HCT116 (cell line): ENCODE measurements at regions not wholly inside any gene's neighbourhood (a gene's known extent, or its start where the extent isn't known, plus 50 kb on each side); places are given as distances from the start of the nearest gene placed in this dataset.

Experiments used
- ATAC-seq: fragments of 200-7000 bp; cut with Tn5 transposase; 2 replicates; pipeline ENCODE4 v1.9.1; 2020; ENCODE audit warnings: mild to moderate bottlenecking, moderate library complexity
- BruUV-seq: library from RNA; stranded (reverse); fragments of 400-500 nt; replicated peaks from 2 replicates; lab custom pipeline; 2021; lab: Mats Ljungman, UMichigan
- CTCF ChIA-PET: fragments of 300-600 bp; sonication (Branson Sonifier 250); formaldehyde crosslinking; loops from one replicate; lab custom pipeline; 2021; ENCODE audit warnings: antibody characterized with exemption; lab: Charles Lee
- POLR2A ChIA-PET: fragments of 300-600, 350-600 bp; sonication (Branson Sonifier 250); formaldehyde crosslinking; loops from one replicate; lab custom pipeline; 2021; ENCODE audit warnings: antibody characterized with exemption; lab: Charles Lee
- RAD21 ChIA-PET, 2 experiments: fragments of 300-600 bp; sonication (Branson Sonifier 250); formaldehyde crosslinking; loops; one replicate each; lab custom pipeline; 2023; ENCODE audit warnings: low total read pairs in 2 of 2; ENCODE audit not compliant: uncharacterized antibody in 2 of 2, unreplicated experiment in 2 of 2, low non-redundant PET in 1 of 2; lab: Charles Lee
- DNase-seq: peaks from one replicate; pipeline ENCODE4 v3.0.0-alpha.2; 2010; ENCODE audit warnings: low read depth, low spot score
- H2AFZ ChIP-seq: fragments of 200-600 bp; shearing (Covaris generic), sonication (generic); 2 replicates; pipeline ENCODE4 v1.6.1; 2017; ENCODE audit warnings: low read depth, mixed run types, mixed read lengths, antibody characterized with exemption, low read length; ENCODE audit not compliant: poor library complexity, severe bottlenecking
- H3K27ac ChIP-seq: 2 replicates; pipeline ENCODE4 v1.5.1; 2012; ENCODE audit warnings: low read depth, low read length
- H3K27me3 ChIP-seq: fragments of 200-600 bp; sonication (generic); 2 replicates; pipeline ENCODE4 v1.6.1; 2016; ENCODE audit warnings: mixed run types, low read length, mixed read lengths; ENCODE audit not compliant: insufficient read depth
- H3K36me3 ChIP-seq, 2 experiments: fragments of 200-500 bp in 1 of 2; fragments of 200-600 bp in 1 of 2; sonication (Bioruptor generic) in 1 of 2; sonication (generic) in 1 of 2; 2 replicates each; pipeline versions ENCODE4 v1.5.1 to v1.6.1; 2014 to 2016; ENCODE audit warnings: low read length in 2 of 2, inconsistent platforms in 1 of 2, mixed read lengths in 1 of 2, mixed run types in 1 of 2; ENCODE audit not compliant: insufficient read depth in 2 of 2, control insufficient read depth in 1 of 2
- H3K4me1 ChIP-seq, 2 experiments: fragments of 200-600 bp in 1 of 2; sonication (generic) in 1 of 2; 2 replicates each; pipeline versions ENCODE4 v1.5.1 to v1.6.1; 2012 to 2017; ENCODE audit warnings: low read length in 2 of 2, inconsistent platforms in 1 of 2, mild to moderate bottlenecking in 1 of 2, mixed read lengths in 1 of 2, mixed run types in 1 of 2, moderate library complexity in 1 of 2; ENCODE audit not compliant: insufficient read depth in 2 of 2, control insufficient read depth in 1 of 2
- H3K4me2 ChIP-seq: fragments of 200-600 bp; sonication (generic); 2 replicates; pipeline ENCODE4 v1.6.1; 2017; ENCODE audit warnings: mixed run types, low read length, mixed read lengths
- H3K4me3 ChIP-seq, 2 experiments: fragments of 200-600 bp in 1 of 2; sonication (generic) in 1 of 2; replicated peaks in 1 of 2; 2 replicates each; pipeline ENCODE4 v1.5.1; 2011 to 2016; ENCODE audit warnings: low read length in 2 of 2, control low read depth in 1 of 2, low read depth in 1 of 2, mild to moderate bottlenecking in 1 of 2, mixed read lengths in 1 of 2, mixed run types in 1 of 2
- H3K79me2 ChIP-seq: fragments of 200-600 bp; sonication (generic); 2 replicates; pipeline ENCODE4 v1.6.1; 2017; ENCODE audit warnings: mild to moderate bottlenecking, mixed run types, low read length, moderate library complexity, mixed read lengths; ENCODE audit not compliant: insufficient read depth
- H3K9ac ChIP-seq: fragments of 200-600 bp; sonication (generic); 2 replicates; pipeline ENCODE4 v1.6.1; 2016; ENCODE audit warnings: low read length, mixed read lengths
- H3K9me2 ChIP-seq: fragments of 200-600 bp; sonication (generic), shearing (Covaris generic); 2 replicates; pipeline ENCODE4 v1.6.1; 2017; ENCODE audit warnings: mixed run types, mild to moderate bottlenecking, moderate library complexity; ENCODE audit not compliant: insufficient read depth
- H3K9me3 ChIP-seq, 2 experiments: fragments of 200-500 bp in 1 of 2; fragments of 200-600 bp in 1 of 2; sonication (Bioruptor generic) in 1 of 2; sonication (generic) in 1 of 2; 2 replicates each; pipeline ENCODE4 v1.6.1; 2014 to 2017; ENCODE audit warnings: low read length in 2 of 2, mixed read lengths in 2 of 2, inconsistent platforms in 1 of 2, low read depth in 1 of 2, mild to moderate bottlenecking in 1 of 2, mixed run types in 1 of 2, moderate library complexity in 1 of 2; ENCODE audit not compliant: control insufficient read depth in 1 of 2, insufficient read depth in 1 of 2
- H4K20me1 ChIP-seq: fragments of 200-600 bp; sonication (generic), shearing (Covaris generic); 2 replicates; pipeline ENCODE4 v1.6.1; 2017; ENCODE audit warnings: mixed run types, mild to moderate bottlenecking, moderate library complexity; ENCODE audit not compliant: insufficient read depth
- CBX3 ChIP-seq: IDR thresholded peaks from 2 replicates; pipeline ENCODE4 v1.6.1; 2012; ENCODE audit warnings: low read depth
- CEBPB ChIP-seq: IDR thresholded peaks from 2 replicates; pipeline ENCODE4 v1.6.1; 2012; ENCODE audit warnings: low read depth
- EGR1 ChIP-seq: IDR thresholded peaks from 2 replicates; pipeline ENCODE4 v1.6.1; 2012; ENCODE audit warnings: low read depth
- ELF1 ChIP-seq: IDR thresholded peaks from 2 replicates; pipeline ENCODE4 v1.6.1; 2012; ENCODE audit warnings: low read depth, borderline replicate concordance
- EZH2 ChIP-seq: fragments of 200-600 bp; sonication (generic); IDR thresholded peaks from 2 replicates; pipeline ENCODE4 v1.6.1; 2017; ENCODE audit warnings: antibody characterized with exemption, mixed run types
- JUND ChIP-seq: IDR thresholded peaks from 2 replicates; pipeline ENCODE4 v1.6.1; 2012
- POLR2A ChIP-seq: IDR thresholded peaks from 2 replicates; pipeline ENCODE4 v1.7.0; 2011; ENCODE audit warnings: borderline replicate concordance; ENCODE audit not compliant: insufficient read depth, insufficient read length; ENCODE audit errors: extremely low read depth
- POLR2AphosphoS5 ChIP-seq: IDR thresholded peaks from 2 replicates; pipeline ENCODE4 v1.6.1; 2011; ENCODE audit warnings: mild to moderate bottlenecking, low read depth, low read length, moderate library complexity
- RAD21 ChIP-seq: IDR thresholded peaks from 2 replicates; pipeline ENCODE4 v1.6.1; 2012; ENCODE audit warnings: low read depth, mild to moderate bottlenecking
- SIN3A ChIP-seq: IDR thresholded peaks from 2 replicates; pipeline ENCODE4 v1.6.1; 2012; ENCODE audit warnings: low read depth
- SP1 ChIP-seq: IDR thresholded peaks from 2 replicates; pipeline ENCODE4 v1.6.1; 2012; ENCODE audit warnings: low read depth
- SRF ChIP-seq: IDR thresholded peaks from 2 replicates; pipeline ENCODE4 v1.6.1; 2012; ENCODE audit warnings: low read depth
- YY1 ChIP-seq: IDR thresholded peaks from 2 replicates; pipeline ENCODE4 v1.6.1; 2011; ENCODE audit warnings: low read length, low read depth, moderate library complexity, mild to moderate bottlenecking; ENCODE audit not compliant: insufficient replicate concordance; ENCODE audit errors: extremely low read depth
- ZNF274 ChIP-seq: fragments of 200-500 bp; sonication (Bioruptor generic); IDR thresholded peaks from 2 replicates; pipeline ENCODE4 v1.6.1; 2014; ENCODE audit warnings: mild to moderate bottlenecking, low read depth, low read length, inconsistent platforms
- intact Hi-C: fragments of 100-400 bp; cut with micrococcal nuclease; formaldehyde crosslinking; loops from 2 replicates; pipeline ENCODE4 v1.10.0; 2022
- TF ChIP-seq, protein P1 (sequence below): IDR thresholded peaks from 2 replicates; pipeline ENCODE4 v1.6.1; 2012; ENCODE audit warnings: low read depth
- TF ChIP-seq, protein P2 (sequence below), 3 experiments: fragments of 200-600 bp in 1 of 3; sonication (generic) in 1 of 3; IDR thresholded peaks in 2 of 3; conservative IDR thresholded peaks in 1 of 3; 2 replicates each; pipeline ENCODE4 v1.5.1; 2012 to 2017; ENCODE audit warnings: low read depth in 2 of 3, low read length in 2 of 3, antibody characterized with exemption in 1 of 3, borderline replicate concordance in 1 of 3, control low read depth in 1 of 3, mild to moderate bottlenecking in 1 of 3, mixed read lengths in 1 of 3, mixed run types in 1 of 3, moderate library complexity in 1 of 3; ENCODE audit not compliant: insufficient read depth in 1 of 3
- TF ChIP-seq, protein P3 (sequence below): IDR thresholded peaks from 2 replicates; pipeline ENCODE4 v1.6.1; 2012

DNA sequence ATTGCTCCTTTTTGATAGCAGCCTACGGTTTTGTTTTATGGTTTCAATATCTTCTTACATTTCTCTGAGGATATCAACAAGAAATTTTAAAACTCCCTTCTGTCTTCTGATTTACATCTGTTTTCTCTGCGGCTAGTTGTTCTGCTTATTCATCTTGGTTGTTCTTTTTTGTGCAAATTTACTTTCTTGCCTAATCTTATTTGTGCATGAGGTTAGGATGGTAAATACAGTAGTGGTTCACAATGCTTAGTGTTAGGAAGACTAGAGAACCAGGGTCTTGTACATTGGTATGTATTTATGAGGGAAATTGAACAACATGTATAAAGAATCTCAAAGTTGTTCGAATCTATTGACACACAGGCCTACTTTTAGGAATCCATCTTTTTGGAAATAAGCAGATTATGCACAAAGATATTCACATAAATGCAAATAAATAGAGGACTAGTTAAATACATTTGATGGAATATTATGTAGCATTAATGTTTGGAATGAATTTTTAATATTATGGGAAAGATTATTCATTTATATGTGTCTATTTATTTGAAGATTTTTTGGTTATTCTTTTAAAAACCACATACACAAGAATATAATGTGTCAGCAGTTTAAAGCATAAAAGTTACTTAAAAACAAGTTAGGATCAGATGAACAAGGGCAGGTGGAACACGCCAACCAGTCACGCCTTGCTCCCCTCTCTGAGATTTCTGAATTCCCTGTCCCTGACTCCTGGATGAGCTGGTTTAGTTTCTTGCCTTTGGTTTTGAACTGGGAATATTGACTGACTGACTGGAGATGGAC, 51.4 kb upstream of the RFC3 start (continued):
- TF ChIP-seq, protein P1, sequence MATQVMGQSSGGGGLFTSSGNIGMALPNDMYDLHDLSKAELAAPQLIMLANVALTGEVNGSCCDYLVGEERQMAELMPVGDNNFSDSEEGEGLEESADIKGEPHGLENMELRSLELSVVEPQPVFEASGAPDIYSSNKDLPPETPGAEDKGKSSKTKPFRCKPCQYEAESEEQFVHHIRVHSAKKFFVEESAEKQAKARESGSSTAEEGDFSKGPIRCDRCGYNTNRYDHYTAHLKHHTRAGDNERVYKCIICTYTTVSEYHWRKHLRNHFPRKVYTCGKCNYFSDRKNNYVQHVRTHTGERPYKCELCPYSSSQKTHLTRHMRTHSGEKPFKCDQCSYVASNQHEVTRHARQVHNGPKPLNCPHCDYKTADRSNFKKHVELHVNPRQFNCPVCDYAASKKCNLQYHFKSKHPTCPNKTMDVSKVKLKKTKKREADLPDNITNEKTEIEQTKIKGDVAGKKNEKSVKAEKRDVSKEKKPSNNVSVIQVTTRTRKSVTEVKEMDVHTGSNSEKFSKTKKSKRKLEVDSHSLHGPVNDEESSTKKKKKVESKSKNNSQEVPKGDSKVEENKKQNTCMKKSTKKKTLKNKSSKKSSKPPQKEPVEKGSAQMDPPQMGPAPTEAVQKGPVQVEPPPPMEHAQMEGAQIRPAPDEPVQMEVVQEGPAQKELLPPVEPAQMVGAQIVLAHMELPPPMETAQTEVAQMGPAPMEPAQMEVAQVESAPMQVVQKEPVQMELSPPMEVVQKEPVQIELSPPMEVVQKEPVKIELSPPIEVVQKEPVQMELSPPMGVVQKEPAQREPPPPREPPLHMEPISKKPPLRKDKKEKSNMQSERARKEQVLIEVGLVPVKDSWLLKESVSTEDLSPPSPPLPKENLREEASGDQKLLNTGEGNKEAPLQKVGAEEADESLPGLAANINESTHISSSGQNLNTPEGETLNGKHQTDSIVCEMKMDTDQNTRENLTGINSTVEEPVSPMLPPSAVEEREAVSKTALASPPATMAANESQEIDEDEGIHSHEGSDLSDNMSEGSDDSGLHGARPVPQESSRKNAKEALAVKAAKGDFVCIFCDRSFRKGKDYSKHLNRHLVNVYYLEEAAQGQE: no peak

DNA sequence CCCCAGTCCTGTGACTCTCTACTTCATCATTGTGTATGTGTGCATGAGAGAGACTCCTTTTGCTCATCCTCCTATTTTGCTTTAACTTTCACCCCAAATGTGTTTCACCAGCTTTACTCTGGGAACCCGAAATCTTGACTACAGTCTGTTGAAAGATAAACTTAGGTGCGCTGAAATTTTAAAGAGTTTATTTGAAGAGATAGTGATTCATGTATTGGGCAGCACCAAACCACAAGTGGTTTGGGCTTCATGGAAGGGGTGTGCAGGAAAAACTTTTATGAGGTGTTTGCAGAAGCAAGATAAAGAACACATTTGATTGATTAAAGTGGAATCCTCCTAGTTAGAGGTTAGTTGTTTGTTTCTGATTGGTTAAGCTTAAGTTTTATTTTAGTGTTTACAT, 50.8 kb upstream of the RFC3 start:
- TF ChIP-seq CBX3 (no peak), SIN3A (no peak), RAD21 (no peak), ELF1 (no peak), YY1 (no peak), POLR2A (no peak), EZH2 (no peak), CEBPB (no peak), POLR2AphosphoS5 (no peak), SRF (no peak), SP1 (no peak), JUND (no peak), ZNF274 (no peak), EGR1 (no peak)
- TF ChIP-seq, protein P2, sequence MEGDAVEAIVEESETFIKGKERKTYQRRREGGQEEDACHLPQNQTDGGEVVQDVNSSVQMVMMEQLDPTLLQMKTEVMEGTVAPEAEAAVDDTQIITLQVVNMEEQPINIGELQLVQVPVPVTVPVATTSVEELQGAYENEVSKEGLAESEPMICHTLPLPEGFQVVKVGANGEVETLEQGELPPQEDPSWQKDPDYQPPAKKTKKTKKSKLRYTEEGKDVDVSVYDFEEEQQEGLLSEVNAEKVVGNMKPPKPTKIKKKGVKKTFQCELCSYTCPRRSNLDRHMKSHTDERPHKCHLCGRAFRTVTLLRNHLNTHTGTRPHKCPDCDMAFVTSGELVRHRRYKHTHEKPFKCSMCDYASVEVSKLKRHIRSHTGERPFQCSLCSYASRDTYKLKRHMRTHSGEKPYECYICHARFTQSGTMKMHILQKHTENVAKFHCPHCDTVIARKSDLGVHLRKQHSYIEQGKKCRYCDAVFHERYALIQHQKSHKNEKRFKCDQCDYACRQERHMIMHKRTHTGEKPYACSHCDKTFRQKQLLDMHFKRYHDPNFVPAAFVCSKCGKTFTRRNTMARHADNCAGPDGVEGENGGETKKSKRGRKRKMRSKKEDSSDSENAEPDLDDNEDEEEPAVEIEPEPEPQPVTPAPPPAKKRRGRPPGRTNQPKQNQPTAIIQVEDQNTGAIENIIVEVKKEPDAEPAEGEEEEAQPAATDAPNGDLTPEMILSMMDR (IDR thresholded peaks at IDR 0.05 in 2 of 3, conservative IDR thresholded peaks at IDR 0.05 in 1 of 3; ENCODE audit: borderline replicate concordance in 1 of 3, insufficient read depth in 1 of 3, low read depth in 2 of 3, low read length in 2 of 3): no peak
- TF ChIP-seq, protein P3, sequence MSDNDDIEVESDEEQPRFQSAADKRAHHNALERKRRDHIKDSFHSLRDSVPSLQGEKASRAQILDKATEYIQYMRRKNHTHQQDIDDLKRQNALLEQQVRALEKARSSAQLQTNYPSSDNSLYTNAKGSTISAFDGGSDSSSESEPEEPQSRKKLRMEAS: no peak
- TF ChIP-seq, protein P1: no peak
- intact Hi-C loops: no loop called here
- Histone ChIP-seq H3K4me2 (no peak overlapping the region), H3K27ac (no peak overlapping the region), H3K9ac (no peak overlapping the region), H3K9me2 (no peaks in the 10 kb centered on the region), H3K36me3 (no peaks in the 10 kb centered on the region), H3K9me3 (no peaks in the 10 kb centered on the region), H3K4me1 (no peaks in the 10 kb centered on the region), H2AFZ (no peak overlapping the region), H3K79me2 (no peaks in the 10 kb centered on the region), H3K4me3 (no peak overlapping the region), H4K20me1 (0 out of 2 replicates have a peak, but pooled peaks cover 2% of the 10 kb centered on the region), H3K27me3 (no peaks in the 10 kb centered on the region)
- ChIA-PET CTCF (no interaction called here), RAD21 (no interaction called here), POLR2A (no interaction called here)
- ATAC-seq (no peak), DNase-seq (no peak)
- no TSS peak for BruUV-seq
